ENCODE measurements at regions not wholly inside any gene's neighbourhood (a gene's known extent, or its start where the extent isn't known, plus 50 kb on each side); places are given as distances from the start of the nearest gene placed in this dataset.

DNA sequence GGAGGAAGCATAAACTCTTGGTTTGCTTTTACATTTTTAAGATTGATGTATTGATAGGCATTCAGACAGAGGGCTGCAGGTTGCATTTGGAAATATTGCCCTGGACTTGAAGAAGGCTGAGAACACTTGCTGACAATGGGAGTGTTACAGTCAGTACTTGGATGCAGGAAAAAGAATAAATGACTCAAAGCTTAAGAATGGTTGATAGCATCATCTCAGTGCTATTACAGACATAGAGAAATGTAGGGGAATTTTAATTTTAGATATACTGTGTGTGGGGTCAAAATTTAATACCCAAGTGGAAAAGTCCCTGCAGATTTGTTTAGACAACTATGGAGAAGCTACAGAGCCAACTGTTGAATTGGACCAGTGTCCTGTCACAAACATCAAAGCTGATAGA lies 101.1 kb downstream of the ISL1 start:
- TF ChIP-seq, protein P1, sequence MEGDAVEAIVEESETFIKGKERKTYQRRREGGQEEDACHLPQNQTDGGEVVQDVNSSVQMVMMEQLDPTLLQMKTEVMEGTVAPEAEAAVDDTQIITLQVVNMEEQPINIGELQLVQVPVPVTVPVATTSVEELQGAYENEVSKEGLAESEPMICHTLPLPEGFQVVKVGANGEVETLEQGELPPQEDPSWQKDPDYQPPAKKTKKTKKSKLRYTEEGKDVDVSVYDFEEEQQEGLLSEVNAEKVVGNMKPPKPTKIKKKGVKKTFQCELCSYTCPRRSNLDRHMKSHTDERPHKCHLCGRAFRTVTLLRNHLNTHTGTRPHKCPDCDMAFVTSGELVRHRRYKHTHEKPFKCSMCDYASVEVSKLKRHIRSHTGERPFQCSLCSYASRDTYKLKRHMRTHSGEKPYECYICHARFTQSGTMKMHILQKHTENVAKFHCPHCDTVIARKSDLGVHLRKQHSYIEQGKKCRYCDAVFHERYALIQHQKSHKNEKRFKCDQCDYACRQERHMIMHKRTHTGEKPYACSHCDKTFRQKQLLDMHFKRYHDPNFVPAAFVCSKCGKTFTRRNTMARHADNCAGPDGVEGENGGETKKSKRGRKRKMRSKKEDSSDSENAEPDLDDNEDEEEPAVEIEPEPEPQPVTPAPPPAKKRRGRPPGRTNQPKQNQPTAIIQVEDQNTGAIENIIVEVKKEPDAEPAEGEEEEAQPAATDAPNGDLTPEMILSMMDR (IDR thresholded peaks at IDR 0.05; ENCODE audit: low read length): no peak
- no peak for TF ChIP-seq EZH2phosphoT487 (IDR thresholded peaks at IDR 0.05; ENCODE audit: low read length)
- TF ChIP-seq EZH2 (optimal IDR thresholded peaks at IDR 0.05; ENCODE audit: low read depth, low read length): no peak
- Histone ChIP-seq H3K27me3 (replicated peaks; ENCODE audit: insufficient read depth, low read length) (no peaks in the 10 kb centered on the region), H3K4me2 (ENCODE audit: low read depth, low read length) (no peak overlapping the region), H3K4me1 (ENCODE audit: low read length) (no peaks in the 10 kb centered on the region), H3K9ac (ENCODE audit: low read length) (no peak overlapping the region), H3K79me2 (ENCODE audit: low read length) (no peaks in the 10 kb centered on the region), H3K9me2 (replicated peaks; ENCODE audit: insufficient read depth, low read length) (no peaks in the 10 kb centered on the region), H3K27ac (ENCODE audit: low read length) (no peak overlapping the region), H3F3A (ENCODE audit: insufficient read depth, low read length) (no peaks in the 10 kb centered on the region), H2AFZ (ENCODE audit: low read length) (no peak overlapping the region), H3K9me3 (replicated peaks; ENCODE audit: insufficient read depth, low read length) (no peaks in the 10 kb centered on the region), H3K36me3 (replicated peaks; ENCODE audit: insufficient read depth, low read length) (no peaks in the 10 kb centered on the region), H4K20me1 (ENCODE audit: insufficient read depth, low read length) (no peaks in the 10 kb centered on the region), H3K4me3 (ENCODE audit: low read length) (no peak overlapping the region)
- no peak for DNase-seq

DNA sequence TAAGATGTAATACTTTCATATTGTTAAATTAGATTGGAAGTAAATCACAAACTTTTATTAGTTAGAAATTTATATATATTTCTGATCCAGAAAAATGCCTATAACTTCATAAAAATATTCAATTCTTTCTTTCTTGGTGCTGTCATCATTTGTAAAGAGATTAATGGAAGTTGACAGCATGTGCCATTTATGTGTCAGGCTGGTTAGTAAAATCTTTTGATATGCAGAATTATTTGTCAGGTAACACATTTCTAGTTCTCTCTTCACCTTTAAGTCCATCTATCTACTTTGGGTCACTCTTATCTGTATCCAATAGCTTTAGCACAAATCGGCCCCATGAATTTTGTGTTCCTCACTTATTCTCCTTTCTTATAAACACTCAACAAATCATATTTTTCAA lies 102.9 kb downstream of the ISL1 start:
- Histone ChIP-seq H3K27me3 (replicated peaks; ENCODE audit: insufficient read depth, low read length) (no peaks in the 10 kb centered on the region), H3F3A (ENCODE audit: insufficient read depth, low read length) (no peaks in the 10 kb centered on the region), H3K4me2 (ENCODE audit: low read depth, low read length) (no peak overlapping the region), H3K27ac (ENCODE audit: low read length) (no peak overlapping the region), H3K4me1 (ENCODE audit: low read length) (no peaks in the 10 kb centered on the region), H3K4me3 (ENCODE audit: low read length) (no peak overlapping the region), H3K9me2 (replicated peaks; ENCODE audit: insufficient read depth, low read length) (no peaks in the 10 kb centered on the region), H4K20me1 (ENCODE audit: insufficient read depth, low read length) (no peaks in the 10 kb centered on the region), H3K9ac (ENCODE audit: low read length) (no peak overlapping the region), H2AFZ (ENCODE audit: low read length) (no peak overlapping the region), H3K9me3 (replicated peaks; ENCODE audit: insufficient read depth, low read length) (no peaks in the 10 kb centered on the region), H3K36me3 (replicated peaks; ENCODE audit: insufficient read depth, low read length) (no peaks in the 10 kb centered on the region), H3K79me2 (ENCODE audit: low read length) (no peaks in the 10 kb centered on the region)
- DNase-seq: no peak
- TF ChIP-seq, protein P1 (IDR thresholded peaks at IDR 0.05; ENCODE audit: low read length): no peak
- TF ChIP-seq EZH2 (optimal IDR thresholded peaks at IDR 0.05; ENCODE audit: low read depth, low read length): no peak

DNA sequence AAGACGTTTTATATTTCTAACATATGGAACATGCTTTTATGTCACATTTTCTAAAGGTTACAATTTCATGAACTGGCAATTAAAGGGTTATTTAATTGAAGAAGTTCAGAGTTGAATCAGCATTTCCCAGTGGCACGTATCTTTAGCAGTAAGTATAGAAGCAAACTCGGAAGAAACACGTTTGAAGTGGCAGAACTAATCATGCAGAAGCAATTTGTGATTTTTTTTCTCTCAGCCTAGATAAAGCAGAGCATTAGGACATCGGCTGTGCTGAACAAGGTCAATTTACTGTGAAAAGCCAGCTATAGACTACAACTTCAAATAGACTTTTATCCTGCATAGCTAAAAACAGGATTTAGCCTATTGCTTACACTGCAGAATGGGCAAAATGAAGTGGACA lies 104.7 kb downstream of the ISL1 start:
- Histone ChIP-seq H3F3A (ENCODE audit: insufficient read depth, low read length) (no peaks in the 10 kb centered on the region), H3K9ac (ENCODE audit: low read length) (no peak overlapping the region), H4K20me1 (ENCODE audit: insufficient read depth, low read length) (no peaks in the 10 kb centered on the region), H3K79me2 (ENCODE audit: low read length) (no peaks in the 10 kb centered on the region), H3K4me2 (ENCODE audit: low read depth, low read length) (no peak overlapping the region), H3K36me3 (replicated peaks; ENCODE audit: insufficient read depth, low read length) (no peaks in the 10 kb centered on the region), H2AFZ (ENCODE audit: low read length) (no peak overlapping the region), H3K27ac (ENCODE audit: low read length) (no peak overlapping the region), H3K4me3 (ENCODE audit: low read length) (no peak overlapping the region), H3K27me3 (replicated peaks; ENCODE audit: insufficient read depth, low read length) (no peaks in the 10 kb centered on the region), H3K4me1 (ENCODE audit: low read length) (no peaks in the 10 kb centered on the region), H3K9me2 (replicated peaks; ENCODE audit: insufficient read depth, low read length) (no peaks in the 10 kb centered on the region), H3K9me3 (replicated peaks; ENCODE audit: insufficient read depth, low read length) (no peaks in the 10 kb centered on the region)
- TF ChIP-seq EZH2phosphoT487 (IDR thresholded peaks at IDR 0.05; ENCODE audit: low read length): no peak
- no peak for TF ChIP-seq EZH2 (optimal IDR thresholded peaks at IDR 0.05; ENCODE audit: low read depth, low read length)
- TF ChIP-seq, protein P1 (IDR thresholded peaks at IDR 0.05; ENCODE audit: low read length): no peak
- no peak for DNase-seq
